RWPE1 (cell line): ENCODE measurements at regions not wholly inside any gene's neighbourhood (a gene's known extent, or its start where the extent isn't known, plus 50 kb on each side); places are given as distances from the start of the nearest gene placed in this dataset.
A peak's percentile ranks its signal among the peaks of the same experiment; 100 is the strongest.

Experiments
- CTCF ChIA-PET: fragments of 350-600 bp; sonication (Branson Sonifier 250); formaldehyde crosslinking; extraction: SDS; loops from one replicate; lab custom pipeline; 2021; lab: Yijun Ruan, JAX
- POLR2A ChIA-PET: fragments of 400-600 bp; formaldehyde crosslinking; extraction: SDS; loops from one replicate; lab custom pipeline; 2020; ENCODE audit warnings: antibody characterized with exemption; ENCODE audit not compliant: low non-redundant PET; lab: Yijun Ruan, JAX
- DNase-seq: peaks from one replicate; pipeline ENCODE4 v3.0.0; 2012; ENCODE audit warnings: low spot score
- H3K27ac ChIP-seq: fragments of 450-650 bp; 2 replicates; pipeline ENCODE4 v1.5.1; 2017
- TF ChIP-seq, protein P1 (sequence below): fragments of 450-650 bp; conservative IDR thresholded peaks from 2 replicates; pipeline ENCODE4 v1.5.1; 2017; ENCODE audit warnings: low read depth, mild to moderate bottlenecking

DNA sequence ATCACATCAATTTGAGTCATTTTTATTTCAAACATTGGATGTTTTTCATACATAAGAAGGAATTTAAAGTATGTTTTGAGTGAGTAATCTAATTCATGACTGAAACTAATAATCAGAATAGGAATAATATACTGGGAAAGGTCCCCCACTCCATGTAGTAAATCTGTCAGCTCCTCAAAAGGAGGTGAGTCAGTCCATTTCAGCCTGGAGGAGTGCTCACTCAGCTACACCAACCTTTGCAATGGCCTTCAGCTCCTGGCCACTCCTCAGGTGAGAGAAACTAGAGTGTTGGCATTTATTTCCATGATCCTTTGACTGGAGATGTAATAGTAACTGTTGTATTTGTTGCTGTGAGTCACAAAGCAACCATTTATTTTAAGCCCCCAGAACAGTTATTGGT is 744.9 kb upstream of the ARRDC4 start:
- POLR2A ChIA-PET: no interaction called here
- CTCF ChIA-PET: no interaction called here
- TF ChIP-seq, protein P1, sequence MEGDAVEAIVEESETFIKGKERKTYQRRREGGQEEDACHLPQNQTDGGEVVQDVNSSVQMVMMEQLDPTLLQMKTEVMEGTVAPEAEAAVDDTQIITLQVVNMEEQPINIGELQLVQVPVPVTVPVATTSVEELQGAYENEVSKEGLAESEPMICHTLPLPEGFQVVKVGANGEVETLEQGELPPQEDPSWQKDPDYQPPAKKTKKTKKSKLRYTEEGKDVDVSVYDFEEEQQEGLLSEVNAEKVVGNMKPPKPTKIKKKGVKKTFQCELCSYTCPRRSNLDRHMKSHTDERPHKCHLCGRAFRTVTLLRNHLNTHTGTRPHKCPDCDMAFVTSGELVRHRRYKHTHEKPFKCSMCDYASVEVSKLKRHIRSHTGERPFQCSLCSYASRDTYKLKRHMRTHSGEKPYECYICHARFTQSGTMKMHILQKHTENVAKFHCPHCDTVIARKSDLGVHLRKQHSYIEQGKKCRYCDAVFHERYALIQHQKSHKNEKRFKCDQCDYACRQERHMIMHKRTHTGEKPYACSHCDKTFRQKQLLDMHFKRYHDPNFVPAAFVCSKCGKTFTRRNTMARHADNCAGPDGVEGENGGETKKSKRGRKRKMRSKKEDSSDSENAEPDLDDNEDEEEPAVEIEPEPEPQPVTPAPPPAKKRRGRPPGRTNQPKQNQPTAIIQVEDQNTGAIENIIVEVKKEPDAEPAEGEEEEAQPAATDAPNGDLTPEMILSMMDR: no peak
- no peak overlapping the region for H3K27ac ChIP-seq
- DNase-seq: no peak

DNA sequence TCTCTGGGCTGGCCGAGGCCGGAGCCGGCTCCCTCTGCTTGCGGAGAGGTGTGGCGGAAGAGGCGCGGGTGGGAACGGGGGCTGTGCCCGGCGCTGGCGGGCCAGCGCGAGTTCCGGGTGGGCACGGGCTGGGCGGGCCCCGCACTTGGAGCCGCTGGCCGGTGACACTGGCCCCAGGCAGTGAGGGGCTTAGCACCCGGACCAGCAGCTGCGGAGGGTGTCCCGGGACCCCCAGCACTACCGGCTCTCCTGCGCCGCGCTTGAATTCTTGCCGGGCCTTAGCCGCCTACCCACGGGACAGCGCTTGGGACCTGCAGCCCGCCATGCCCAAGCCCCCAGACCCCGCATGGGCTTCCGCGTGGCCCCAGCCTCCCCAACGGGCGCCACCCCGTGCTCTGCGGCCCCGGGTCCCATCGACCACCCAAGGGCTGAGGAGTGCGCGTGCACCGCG is 736.3 kb upstream of the ARRDC4 start:
- TF ChIP-seq, protein P1: no peak
- H3K27ac ChIP-seq: no peak overlapping the region
- CTCF ChIA-PET: no interaction called here
- no peak for DNase-seq
- POLR2A ChIA-PET: no interaction called here

DNA sequence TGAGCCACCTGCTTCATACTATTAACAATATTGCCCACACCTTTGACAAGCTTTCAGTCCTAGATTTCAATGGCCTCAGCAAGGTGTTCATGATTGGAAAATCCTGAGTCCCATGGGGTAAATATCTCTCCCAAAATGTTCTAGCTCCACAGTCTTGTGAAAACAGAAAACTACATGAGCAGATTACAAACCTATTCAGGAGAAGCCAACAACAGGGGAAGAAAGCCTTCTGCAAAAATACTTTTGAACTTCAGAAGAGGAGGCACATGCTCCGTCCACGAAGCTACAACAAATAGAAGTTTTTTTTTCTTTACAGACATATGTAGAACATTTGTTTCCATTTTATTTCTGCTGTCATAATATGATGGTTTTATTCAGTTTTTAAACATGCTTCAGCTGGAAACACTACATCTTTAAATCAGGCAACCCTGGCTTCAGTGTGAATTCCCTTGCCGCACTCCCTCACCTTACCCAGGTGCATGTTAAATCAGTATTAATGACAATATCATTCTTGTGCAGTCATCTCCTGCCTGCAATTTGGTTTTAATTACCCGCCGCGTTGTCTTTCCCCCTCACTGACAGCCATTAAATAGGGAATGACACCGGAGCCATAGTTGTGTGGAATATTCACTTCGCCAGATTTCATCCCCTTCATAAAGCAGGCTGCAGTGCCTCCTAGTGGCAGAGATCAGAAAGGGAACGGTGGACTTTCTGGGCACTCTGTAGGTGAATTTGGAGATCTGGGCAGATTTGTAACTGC is 725.5 kb upstream of the ARRDC4 start:
- peak; percentile 39 for DNase-seq
- TF ChIP-seq, protein P1: peak; percentile 80
- POLR2A ChIA-PET: no interaction called here
- CTCF ChIA-PET: interaction anchor here (0.7 kb wide), 1 partner anchor 205 kb away, joined by 4 read pairs; no protein-coding TSS in a partner anchor
- H3K27ac ChIP-seq: no peak overlapping the region

DNA sequence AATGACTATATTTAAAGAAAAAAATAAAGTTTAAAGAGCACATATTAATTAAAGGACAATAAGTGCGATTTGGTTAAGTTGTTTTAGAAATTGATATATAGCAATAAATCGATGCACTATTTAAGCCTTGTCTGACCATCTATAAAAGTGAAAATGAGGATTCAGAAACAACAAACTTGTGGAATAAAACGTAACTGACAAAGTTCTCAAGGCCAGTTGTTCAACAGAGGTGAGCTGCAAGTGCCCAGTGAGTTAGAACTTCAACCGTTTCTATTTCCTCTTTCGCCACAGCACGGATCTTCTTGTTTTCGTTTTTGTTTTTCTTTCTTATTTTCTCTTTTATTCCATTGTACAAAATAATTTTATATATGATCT is 724.9 kb upstream of the ARRDC4 start:
- TF ChIP-seq, protein P1: peak; percentile 28
- CTCF ChIA-PET: no interaction called here
- H3K27ac ChIP-seq: no peak overlapping the region
- POLR2A ChIA-PET: no interaction called here
- no peak for DNase-seq

DNA sequence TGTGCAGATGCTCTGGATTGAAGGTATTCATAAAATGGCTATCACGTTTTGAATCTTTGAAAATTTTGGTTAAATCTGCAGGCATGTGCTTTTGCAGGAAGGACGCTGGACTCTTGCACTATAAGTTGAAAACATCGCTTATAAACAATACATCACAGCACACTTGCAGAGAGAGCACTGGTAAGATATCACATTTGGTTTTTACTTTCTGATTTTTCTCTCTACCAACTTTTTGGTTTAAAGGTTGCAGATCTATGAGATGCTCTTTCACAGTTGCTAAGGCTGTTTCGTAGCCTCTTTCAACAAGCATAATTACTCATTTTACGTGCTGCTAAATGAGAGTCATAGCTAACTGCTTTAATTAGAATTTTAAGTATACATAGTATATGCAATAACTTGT is 724.4 kb upstream of the ARRDC4 start:
- no peak overlapping the region for H3K27ac ChIP-seq
- CTCF ChIA-PET: no interaction called here
- DNase-seq: no peak
- POLR2A ChIA-PET: no interaction called here
- TF ChIP-seq, protein P1: no peak

DNA sequence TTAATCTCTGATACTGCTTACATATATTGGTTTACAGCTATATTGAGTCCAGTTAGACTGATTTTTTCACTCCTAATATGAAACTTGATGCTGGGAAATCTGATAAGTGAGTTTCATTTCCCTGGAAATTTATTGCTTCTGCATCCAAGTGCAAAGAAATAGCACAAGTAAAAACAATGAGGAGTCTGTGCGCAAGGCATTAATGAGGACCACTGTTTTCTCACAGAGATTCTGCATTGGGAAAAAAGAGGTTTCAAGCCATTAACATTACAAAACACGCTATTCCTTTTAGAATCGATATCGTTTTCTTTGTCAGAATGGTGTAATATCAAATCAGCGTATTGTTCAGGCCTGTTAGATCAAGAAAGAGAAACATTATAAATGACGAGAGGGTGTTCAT is 723.3 kb upstream of the ARRDC4 start:
- H3K27ac ChIP-seq: no peak overlapping the region
- no peak for DNase-seq
- TF ChIP-seq, protein P1: no peak
- POLR2A ChIA-PET: no interaction called here
- CTCF ChIA-PET: no interaction called here
